Skeletal muscle satellite cell (primary cell): ENCODE measurements at regions not wholly inside any gene's neighbourhood (a gene's known extent, or its start where the extent isn't known, plus 50 kb on each side); places are given as distances from the start of the nearest gene placed in this dataset.
A peak's percentile ranks its signal among the peaks of the same experiment; 100 is the strongest.

Experiments
- H3K27me3 ChIP-seq: 2 replicates; pipeline ENCODE4 v1.7.0; 2013; ENCODE audit warnings: low read length; ENCODE audit not compliant: control insufficient read depth, insufficient read depth
- H3K36me3 ChIP-seq: 2 replicates; pipeline ENCODE4 v1.7.0; 2013; ENCODE audit warnings: mild to moderate bottlenecking, control low read depth, low read length; ENCODE audit not compliant: insufficient read depth
- H3K4me1 ChIP-seq: 2 replicates; pipeline ENCODE4 v1.7.0; 2013; ENCODE audit warnings: low read length; ENCODE audit not compliant: control insufficient read depth, insufficient read depth
- H3K4me2 ChIP-seq: 2 replicates; pipeline ENCODE4 v1.7.0; 2013; ENCODE audit warnings: mild to moderate bottlenecking, low read length
- H3K4me3 ChIP-seq: 2 replicates; pipeline ENCODE4 v1.7.0; 2013; ENCODE audit warnings: low read length
- H3K9ac ChIP-seq: 2 replicates; pipeline ENCODE4 v1.7.0; 2013; ENCODE audit warnings: mild to moderate bottlenecking, low read depth, low read length, moderate library complexity
- H3K9me3 ChIP-seq: replicated peaks from 2 replicates; pipeline ENCODE4 v1.7.0; 2013; ENCODE audit warnings: mild to moderate bottlenecking, control low read depth, low read length

- Histone ChIP-seq H3K36me3 (no peaks in the 10 kb centered on the region), H3K9ac (no peak overlapping the region), H3K9me3 (peaks cover 6% of the 10 kb centered on the region), H3K4me1 (peaks cover 23% of the 10 kb centered on the region), H3K27me3 (no peaks in the 10 kb centered on the region), H3K4me2 (no peak overlapping the region), H3K4me3 (no peak overlapping the region)
Observed at GRCh38 chr20:23235173-23236027, 115.2 kb upstream of the NXT1 start.

DNA sequence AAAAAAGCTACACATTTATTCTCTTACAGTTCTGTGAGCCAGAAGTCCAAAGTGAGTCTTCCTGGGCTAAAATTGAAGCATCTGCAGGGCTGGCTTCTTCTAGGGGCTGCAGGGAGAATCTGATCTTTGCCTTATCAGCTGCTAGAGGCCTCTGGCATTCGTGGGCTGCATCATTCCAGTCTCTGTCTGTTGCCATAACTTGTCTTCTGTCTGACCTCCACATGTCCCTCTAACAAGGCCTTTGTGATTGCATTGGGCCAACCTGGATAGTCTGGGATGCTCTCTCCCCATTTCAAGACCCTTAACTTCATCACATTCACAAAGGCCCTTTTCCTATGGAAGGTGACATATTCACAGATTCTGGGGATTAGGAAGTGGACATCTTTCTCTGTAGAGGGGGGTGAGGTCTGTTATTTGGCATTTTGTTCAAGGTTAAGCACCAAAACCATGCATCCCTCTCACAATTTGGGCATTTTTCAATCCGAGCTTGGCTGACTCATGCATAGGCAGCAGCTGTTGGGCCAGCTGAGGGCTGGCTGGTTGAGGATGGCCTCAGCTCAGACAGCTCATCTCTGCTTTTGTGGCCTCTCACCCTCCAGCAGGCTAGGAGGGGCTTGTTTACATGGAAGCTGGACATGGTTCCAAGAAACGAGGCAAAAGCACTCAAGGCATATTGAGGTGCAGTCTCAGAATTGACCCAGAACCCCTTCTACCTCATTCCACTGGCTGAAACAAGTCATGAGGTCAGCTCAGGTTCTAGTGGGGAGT is 116.1 kb upstream of the NXT1 start:
- Histone ChIP-seq H3K9ac (no peak overlapping the region), H3K4me2 (peak overlapping the region; percentile 20)

DNA sequence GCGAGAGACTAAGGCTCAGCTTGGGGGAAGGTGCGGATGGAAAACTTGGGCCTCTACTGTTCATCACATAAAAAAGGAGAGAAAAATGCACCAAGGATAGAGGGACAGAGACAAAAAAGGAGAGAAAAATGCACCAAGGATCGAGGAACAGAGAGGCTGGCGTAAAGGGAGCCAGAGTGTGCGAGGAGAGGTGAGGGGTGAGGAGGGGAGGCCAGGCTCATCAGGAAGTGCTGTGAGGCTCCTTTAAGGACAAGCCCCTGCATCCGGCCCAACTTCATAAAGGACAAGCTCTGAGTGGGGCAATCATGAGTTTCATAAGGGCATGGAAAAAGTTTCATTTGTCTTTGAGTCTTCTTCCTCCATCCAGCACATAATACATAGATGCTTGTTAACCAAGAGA is 117.2 kb upstream of the NXT1 start:
- Histone ChIP-seq H3K27me3 (no peaks in the 10 kb centered on the region), H3K4me3 (no peak overlapping the region), H3K4me2 (no peak overlapping the region), H3K9me3 (peaks cover 6% of the 10 kb centered on the region), H3K36me3 (no peaks in the 10 kb centered on the region), H3K9ac (no peak overlapping the region), H3K4me1 (peaks cover 36% of the 10 kb centered on the region)

More for the DNA sequence above, 116.1 kb upstream of the NXT1 start:
- Histone ChIP-seq H3K36me3 (no peaks in the 10 kb centered on the region), H3K4me1 (peaks cover 24% of the 10 kb centered on the region), H3K4me3 (no peak overlapping the region), H3K27me3 (no peaks in the 10 kb centered on the region), H3K9me3 (peaks cover 6% of the 10 kb centered on the region)

DNA sequence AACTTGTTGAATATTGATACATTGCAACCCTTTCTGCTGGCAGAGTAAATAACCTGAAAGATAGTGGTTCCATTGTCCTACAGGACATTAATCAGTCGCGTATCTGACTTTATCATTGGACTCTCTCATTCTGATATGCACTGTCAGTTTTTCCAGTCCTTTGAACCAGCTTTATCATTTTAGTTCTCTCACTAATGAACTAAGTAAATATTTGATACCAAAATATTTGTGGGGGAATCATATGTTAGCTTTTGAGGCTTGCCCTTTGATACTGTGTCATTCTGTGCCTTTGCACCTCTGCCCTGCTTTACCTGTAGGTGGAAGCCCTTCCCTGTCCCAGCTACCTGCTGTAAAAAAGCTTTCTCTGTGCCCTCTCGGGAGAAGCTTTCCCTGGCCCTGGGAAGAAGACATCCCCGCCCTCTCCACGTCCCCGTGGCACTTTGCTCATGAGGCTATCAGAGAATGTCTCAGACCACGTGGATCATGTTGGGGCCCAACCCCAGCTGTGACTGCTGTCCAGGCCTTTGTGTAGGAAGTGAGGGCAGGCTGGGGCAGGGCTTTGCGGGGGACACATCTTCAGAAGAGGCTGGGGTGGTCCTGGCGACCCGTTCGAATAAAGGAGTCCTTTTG is 117.8 kb upstream of the NXT1 start:
- Histone ChIP-seq H3K4me2 (no peak overlapping the region), H3K27me3 (no peaks in the 10 kb centered on the region), H3K9me3 (peaks cover 6% of the 10 kb centered on the region), H3K36me3 (no peaks in the 10 kb centered on the region), H3K4me1 (peaks cover 41% of the 10 kb centered on the region), H3K4me3 (no peak overlapping the region), H3K9ac (no peak overlapping the region)

DNA sequence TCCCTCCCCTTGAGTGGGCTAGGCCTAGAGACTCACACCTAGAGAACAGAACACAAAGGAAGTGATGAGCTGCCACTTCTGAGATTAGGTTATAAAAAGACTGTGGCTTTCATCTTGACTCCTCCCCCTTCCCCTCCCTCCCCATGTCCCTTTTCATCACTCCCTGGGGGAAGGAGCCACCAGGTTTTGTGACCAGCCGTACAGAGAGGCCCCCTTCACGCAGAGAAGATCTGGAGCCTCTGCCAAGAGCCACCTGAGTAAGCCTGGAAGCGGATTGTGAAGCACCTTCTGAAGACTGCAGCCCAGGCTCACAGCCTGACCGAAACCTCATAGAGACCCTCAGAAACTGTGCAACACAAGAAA is 118.4 kb upstream of the NXT1 start:
- Histone ChIP-seq H3K4me2 (no peak overlapping the region), H3K9ac (no peak overlapping the region), H3K9me3 (peaks cover 6% of the 10 kb centered on the region), H3K27me3 (no peaks in the 10 kb centered on the region), H3K36me3 (no peaks in the 10 kb centered on the region), H3K4me3 (no peak overlapping the region), H3K4me1 (peaks cover 47% of the 10 kb centered on the region)

- H3K9me3 ChIP-seq: peaks cover 6% of the 10 kb centered on the region
- no peaks in the 10 kb centered on the region for H3K27me3 ChIP-seq
- no peak overlapping the region for H3K9ac ChIP-seq
- H3K36me3 ChIP-seq: no peaks in the 10 kb centered on the region
- H3K4me3 ChIP-seq: no peak overlapping the region
- H3K4me2 ChIP-seq: peak overlapping the region; percentile 54
- H3K4me1 ChIP-seq: peaks cover 52% of the 10 kb centered on the region
Observed at GRCh38 chr20:23231561-23232218, 118.9 kb upstream of the NXT1 start.

DNA sequence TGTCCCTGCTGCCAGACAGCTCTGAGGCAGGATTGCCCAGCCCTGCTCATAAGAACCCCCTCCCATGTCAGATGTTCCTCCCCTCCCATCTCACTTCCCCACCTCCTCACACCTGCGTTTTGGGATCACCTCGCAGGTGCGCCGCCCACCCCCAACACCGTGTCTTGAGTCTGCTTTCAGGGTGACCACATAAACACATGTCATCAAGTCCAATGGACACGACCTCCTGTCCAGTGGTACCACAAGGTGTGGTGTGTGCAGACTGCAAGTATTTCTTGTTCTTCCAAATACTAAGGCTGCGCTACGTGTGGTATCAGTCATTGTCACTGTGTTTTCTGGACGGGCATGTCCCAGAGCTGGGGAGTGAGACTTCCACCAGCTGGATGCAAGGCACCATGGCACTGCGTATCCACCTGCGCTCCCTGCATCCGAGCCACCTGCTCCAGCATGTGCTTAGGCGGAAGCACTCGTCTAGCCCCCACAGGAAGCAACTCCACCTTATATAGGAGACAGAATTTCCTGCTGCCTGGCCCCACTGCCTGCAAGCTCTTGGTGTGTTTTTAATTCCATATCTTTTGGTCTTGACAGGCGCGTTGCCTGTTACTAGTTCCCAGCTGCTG is 119.7 kb upstream of the NXT1 start:
- H3K4me3 ChIP-seq: no peak overlapping the region
- peaks cover 61% of the 10 kb centered on the region for H3K4me1 ChIP-seq
- no peak overlapping the region for H3K9ac ChIP-seq
- no peaks in the 10 kb centered on the region for H3K36me3 ChIP-seq
- peaks cover 6% of the 10 kb centered on the region for H3K9me3 ChIP-seq
- no peaks in the 10 kb centered on the region for H3K27me3 ChIP-seq
- no peak overlapping the region for H3K4me2 ChIP-seq

DNA sequence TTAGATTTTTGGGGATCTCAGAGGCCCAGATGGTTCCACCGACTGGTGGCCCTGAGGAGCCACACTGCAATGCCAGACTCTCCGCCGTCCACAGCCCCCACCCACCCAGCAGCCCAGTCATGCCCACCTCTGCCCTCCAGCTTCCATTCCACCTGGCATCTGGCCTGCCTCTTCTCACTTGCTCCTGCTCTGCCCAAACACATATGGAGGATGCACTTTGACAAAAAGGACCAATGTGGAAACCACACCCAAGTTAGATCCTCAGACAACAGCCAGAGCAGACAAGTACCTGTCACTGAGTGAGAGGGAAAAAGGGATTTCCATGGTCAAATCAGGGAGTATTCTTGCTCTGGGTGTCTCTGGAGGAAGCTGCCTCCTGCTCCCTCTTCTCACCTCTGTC is 120.6 kb upstream of the NXT1 start:
- H3K9me3 ChIP-seq: peaks cover 6% of the 10 kb centered on the region
- no peaks in the 10 kb centered on the region for H3K27me3 ChIP-seq
- peaks cover 67% of the 10 kb centered on the region for H3K4me1 ChIP-seq
- H3K9ac ChIP-seq: no peak overlapping the region
- no peaks in the 10 kb centered on the region for H3K36me3 ChIP-seq
- H3K4me2 ChIP-seq: no peak overlapping the region
- no peak overlapping the region for H3K4me3 ChIP-seq

DNA sequence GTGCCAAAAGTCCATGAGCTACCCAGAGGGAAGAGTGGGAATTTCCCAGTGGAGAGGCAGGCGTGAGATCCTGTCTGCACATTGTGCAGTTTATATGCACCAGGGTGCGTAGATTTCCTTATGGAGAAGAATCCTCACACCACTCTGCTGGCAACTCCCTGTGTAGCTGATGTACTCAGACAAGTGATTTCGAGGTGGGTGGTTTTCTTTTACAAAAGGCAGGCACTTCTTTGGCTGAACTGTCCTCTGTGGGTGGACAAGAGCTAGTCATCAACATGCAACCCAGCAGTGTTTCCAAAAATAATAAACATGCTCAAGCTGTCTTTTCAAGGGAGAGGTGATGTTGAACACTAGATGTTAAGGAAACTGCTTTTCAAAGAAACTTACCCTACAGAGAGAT is 121.7 kb upstream of the NXT1 start:
- Histone ChIP-seq H3K27me3 (no peaks in the 10 kb centered on the region), H3K9ac (no peak overlapping the region), H3K4me3 (no peak overlapping the region), H3K4me1 (peaks cover 60% of the 10 kb centered on the region), H3K4me2 (peak overlapping the region; percentile 37), H3K36me3 (no peaks in the 10 kb centered on the region), H3K9me3 (peaks cover 6% of the 10 kb centered on the region)

- Histone ChIP-seq H3K9me3 (peaks cover 6% of the 10 kb centered on the region), H3K4me3 (no peak overlapping the region), H3K4me1 (peaks cover 60% of the 10 kb centered on the region)
Observed at GRCh38 chr20:23227976-23228375, 122.6 kb upstream of the NXT1 start.

DNA sequence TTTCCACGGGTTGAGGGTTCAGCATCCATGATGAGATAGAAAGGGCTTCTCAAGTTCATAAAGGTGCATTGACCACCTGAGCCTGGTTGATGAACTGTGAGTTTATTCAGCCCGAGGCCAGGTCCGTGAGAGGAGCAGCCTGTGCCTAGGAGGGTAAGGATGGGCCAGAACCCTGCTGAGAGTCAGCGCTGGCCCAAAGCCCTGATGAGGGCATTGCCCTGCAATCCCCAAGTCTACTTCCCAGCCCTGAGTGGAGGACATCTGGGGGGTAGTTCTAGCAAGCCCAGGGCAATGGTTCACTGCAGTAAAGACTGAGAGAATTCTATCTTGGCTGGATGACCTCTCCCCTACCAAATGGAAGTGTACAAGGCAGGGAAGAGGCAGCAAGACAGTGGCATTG is 123.3 kb upstream of the NXT1 start:
- no peak overlapping the region for H3K4me2 ChIP-seq

More at GRCh38 chr20:23227976-23228375, 122.6 kb upstream of the NXT1 start:
- Histone ChIP-seq H3K36me3 (no peaks in the 10 kb centered on the region), H3K9ac (no peak overlapping the region), H3K4me2 (no peak overlapping the region), H3K27me3 (no peaks in the 10 kb centered on the region)

More for the DNA sequence above, 123.3 kb upstream of the NXT1 start:
- Histone ChIP-seq H3K9me3 (peaks cover 2% of the 10 kb centered on the region), H3K4me1 (peaks cover 60% of the 10 kb centered on the region), H3K4me3 (no peak overlapping the region), H3K9ac (no peak overlapping the region), H3K27me3 (no peaks in the 10 kb centered on the region), H3K36me3 (no peaks in the 10 kb centered on the region)
